ENCODE measurements at regions not wholly inside any gene's neighbourhood (a gene's known extent, or its start where the extent isn't known, plus 50 kb on each side); places are given as distances from the start of the nearest gene placed in this dataset.

DNA sequence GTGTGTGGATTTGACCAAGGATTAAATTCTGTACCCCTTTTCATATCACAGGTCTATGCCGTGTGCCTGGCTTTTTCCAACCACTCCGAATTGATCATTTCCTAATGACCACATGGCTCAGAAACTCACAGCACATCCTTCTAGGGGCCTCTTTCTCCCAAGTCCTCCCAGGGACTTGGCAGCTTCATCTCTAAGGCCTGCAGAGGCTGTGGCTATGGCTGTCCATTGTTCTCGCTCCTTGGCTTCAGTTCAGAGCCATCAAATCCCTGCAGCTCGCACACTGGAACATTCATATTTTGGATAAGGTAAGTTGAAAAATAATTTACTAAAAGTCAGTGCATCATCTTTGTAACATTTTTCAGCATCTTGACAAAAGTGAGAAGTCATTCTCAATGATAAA lies 497.2 kb upstream of the CDH4 start:
- no peaks in the 10 kb centered on the region for H3K4me1 ChIP-seq
- no peak for DNase-seq
- H3K9me3 ChIP-seq: no peaks in the 10 kb centered on the region
- ATAC-seq: no peak
- no peaks in the 10 kb centered on the region for H3K36me3 ChIP-seq
- peaks cover 0 to 3% (median 0%) of the 10 kb centered on the region in 7 donors for H3K27me3 ChIP-seq
- H3K27ac ChIP-seq: no peak overlapping the region
- intact Hi-C loops (cut with DNase I): no loop called here
- 49 to 67% methylated on average over 4 of the region's 4 CpGs for WGBS, 2 donors
- H3K4me3 ChIP-seq: no peak overlapping the region
- TF ChIP-seq, protein P1, sequence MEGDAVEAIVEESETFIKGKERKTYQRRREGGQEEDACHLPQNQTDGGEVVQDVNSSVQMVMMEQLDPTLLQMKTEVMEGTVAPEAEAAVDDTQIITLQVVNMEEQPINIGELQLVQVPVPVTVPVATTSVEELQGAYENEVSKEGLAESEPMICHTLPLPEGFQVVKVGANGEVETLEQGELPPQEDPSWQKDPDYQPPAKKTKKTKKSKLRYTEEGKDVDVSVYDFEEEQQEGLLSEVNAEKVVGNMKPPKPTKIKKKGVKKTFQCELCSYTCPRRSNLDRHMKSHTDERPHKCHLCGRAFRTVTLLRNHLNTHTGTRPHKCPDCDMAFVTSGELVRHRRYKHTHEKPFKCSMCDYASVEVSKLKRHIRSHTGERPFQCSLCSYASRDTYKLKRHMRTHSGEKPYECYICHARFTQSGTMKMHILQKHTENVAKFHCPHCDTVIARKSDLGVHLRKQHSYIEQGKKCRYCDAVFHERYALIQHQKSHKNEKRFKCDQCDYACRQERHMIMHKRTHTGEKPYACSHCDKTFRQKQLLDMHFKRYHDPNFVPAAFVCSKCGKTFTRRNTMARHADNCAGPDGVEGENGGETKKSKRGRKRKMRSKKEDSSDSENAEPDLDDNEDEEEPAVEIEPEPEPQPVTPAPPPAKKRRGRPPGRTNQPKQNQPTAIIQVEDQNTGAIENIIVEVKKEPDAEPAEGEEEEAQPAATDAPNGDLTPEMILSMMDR (IDR thresholded peaks at IDR 0.05): no peak

DNA sequence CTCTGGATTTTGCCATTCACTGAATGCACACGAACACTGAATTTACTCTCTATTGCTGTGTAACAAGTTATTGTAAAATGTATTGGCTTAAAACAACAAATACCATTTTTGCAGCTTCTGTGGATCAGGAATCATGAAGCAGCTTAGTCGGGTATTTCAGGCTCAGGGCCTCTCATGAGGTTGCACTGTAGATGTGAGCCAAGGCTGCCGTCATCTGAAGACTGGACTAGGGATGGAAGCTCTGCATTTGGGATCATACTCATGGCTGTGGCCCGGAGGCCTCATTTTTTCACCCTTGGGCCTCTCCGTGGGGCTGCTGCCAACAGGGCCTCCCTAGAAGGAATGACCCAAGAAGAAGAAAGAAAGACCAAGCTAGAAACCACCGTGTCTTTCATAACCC lies 492.4 kb upstream of the CDH4 start:
- Histone ChIP-seq H3K9me3 (no peaks in the 10 kb centered on the region), H3K27ac (no peak overlapping the region), H3K4me1 (no peaks in the 10 kb centered on the region), H3K27me3 (no peaks in the 10 kb centered on the region), H3K4me3 (no peak overlapping the region), H3K36me3 (no peaks in the 10 kb centered on the region)
- TF ChIP-seq, protein P1 (IDR thresholded peaks at IDR 0.05): no peak
- ATAC-seq: no peak
- 81 to 84% methylated on average over 6 of the region's 6 CpGs for WGBS, 2 donors
- no peak for DNase-seq
- intact Hi-C loops (cut with DNase I): no loop called here

GRCh38 chr20:60760256-60761000 lies 491.6 kb upstream of the CDH4 start:
- TF ChIP-seq, protein P1 (IDR thresholded peaks at IDR 0.05): no peak
- no peaks in the 10 kb centered on the region for H3K36me3 ChIP-seq
- no peaks in the 10 kb centered on the region for H3K27me3 ChIP-seq
- intact Hi-C loops (cut with DNase I): no loop called here
- no peak overlapping the region for H3K4me3 ChIP-seq
- no peaks in the 10 kb centered on the region for H3K9me3 ChIP-seq
- DNase-seq (no peak), ATAC-seq (no peak)
- no peaks in the 10 kb centered on the region for H3K4me1 ChIP-seq
- 74 to 83% methylated on average over 6 of the region's 6 CpGs for WGBS, 2 donors
- H3K27ac ChIP-seq: no peak overlapping the region

GRCh38 chr20:60761056-60761455 lies 491.0 kb upstream of the CDH4 start:
- Histone ChIP-seq H3K27ac (no peak overlapping the region), H3K27me3 (no peaks in the 10 kb centered on the region), H3K9me3 (no peaks in the 10 kb centered on the region), H3K4me1 (no peaks in the 10 kb centered on the region), H3K4me3 (no peak overlapping the region), H3K36me3 (no peaks in the 10 kb centered on the region)
- intact Hi-C loops (cut with DNase I): no loop called here
- no peak for DNase-seq
- 84 to 88% methylated on average over 9 of the region's 9 CpGs for WGBS, 2 donors
- TF ChIP-seq, protein P1 (IDR thresholded peaks at IDR 0.05): no peak
- no peak for ATAC-seq

Data from heart right ventricle (tissue), 16 donors.